ENCODE measurements at regions not wholly inside any gene's neighbourhood (a gene's known extent, or its start where the extent isn't known, plus 50 kb on each side); places are given as distances from the start of the nearest gene placed in this dataset.

- TF ChIP-seq, protein P1, sequence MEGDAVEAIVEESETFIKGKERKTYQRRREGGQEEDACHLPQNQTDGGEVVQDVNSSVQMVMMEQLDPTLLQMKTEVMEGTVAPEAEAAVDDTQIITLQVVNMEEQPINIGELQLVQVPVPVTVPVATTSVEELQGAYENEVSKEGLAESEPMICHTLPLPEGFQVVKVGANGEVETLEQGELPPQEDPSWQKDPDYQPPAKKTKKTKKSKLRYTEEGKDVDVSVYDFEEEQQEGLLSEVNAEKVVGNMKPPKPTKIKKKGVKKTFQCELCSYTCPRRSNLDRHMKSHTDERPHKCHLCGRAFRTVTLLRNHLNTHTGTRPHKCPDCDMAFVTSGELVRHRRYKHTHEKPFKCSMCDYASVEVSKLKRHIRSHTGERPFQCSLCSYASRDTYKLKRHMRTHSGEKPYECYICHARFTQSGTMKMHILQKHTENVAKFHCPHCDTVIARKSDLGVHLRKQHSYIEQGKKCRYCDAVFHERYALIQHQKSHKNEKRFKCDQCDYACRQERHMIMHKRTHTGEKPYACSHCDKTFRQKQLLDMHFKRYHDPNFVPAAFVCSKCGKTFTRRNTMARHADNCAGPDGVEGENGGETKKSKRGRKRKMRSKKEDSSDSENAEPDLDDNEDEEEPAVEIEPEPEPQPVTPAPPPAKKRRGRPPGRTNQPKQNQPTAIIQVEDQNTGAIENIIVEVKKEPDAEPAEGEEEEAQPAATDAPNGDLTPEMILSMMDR (IDR thresholded peaks at IDR 0.05), result no peak
- no peak for TF ChIP-seq POLR2AphosphoS5 (IDR thresholded peaks at IDR 0.05)
- no peak for TF ChIP-seq POLR2A (IDR thresholded peaks at IDR 0.05)
Measured at GRCh38 chr6:21539621-21540100, 53.9 kb upstream of the SOX4 start.
